OCI-LY3 (cell line): ENCODE measurements at regions not wholly inside any gene's neighbourhood (a gene's known extent, or its start where the extent isn't known, plus 50 kb on each side); places are given as distances from the start of the nearest gene placed in this dataset.

ENCODE experiments used
- EZH2phosphoT487 ChIP-seq: fragments of 200-600 bp; shearing (Covaris generic); IDR thresholded peaks from 2 replicates; pipeline ENCODE4 v1.6.1; 2018; ENCODE audit warnings: antibody characterized with exemption, mixed run types, low read depth
- TF ChIP-seq, protein P1 (sequence below): fragments of 200-600, 300-600 bp; sonication (generic); IDR thresholded peaks from 2 replicates; pipeline ENCODE4 v1.5.1; 2014; ENCODE audit warnings: antibody characterized with exemption, low read length, low read depth

DNA sequence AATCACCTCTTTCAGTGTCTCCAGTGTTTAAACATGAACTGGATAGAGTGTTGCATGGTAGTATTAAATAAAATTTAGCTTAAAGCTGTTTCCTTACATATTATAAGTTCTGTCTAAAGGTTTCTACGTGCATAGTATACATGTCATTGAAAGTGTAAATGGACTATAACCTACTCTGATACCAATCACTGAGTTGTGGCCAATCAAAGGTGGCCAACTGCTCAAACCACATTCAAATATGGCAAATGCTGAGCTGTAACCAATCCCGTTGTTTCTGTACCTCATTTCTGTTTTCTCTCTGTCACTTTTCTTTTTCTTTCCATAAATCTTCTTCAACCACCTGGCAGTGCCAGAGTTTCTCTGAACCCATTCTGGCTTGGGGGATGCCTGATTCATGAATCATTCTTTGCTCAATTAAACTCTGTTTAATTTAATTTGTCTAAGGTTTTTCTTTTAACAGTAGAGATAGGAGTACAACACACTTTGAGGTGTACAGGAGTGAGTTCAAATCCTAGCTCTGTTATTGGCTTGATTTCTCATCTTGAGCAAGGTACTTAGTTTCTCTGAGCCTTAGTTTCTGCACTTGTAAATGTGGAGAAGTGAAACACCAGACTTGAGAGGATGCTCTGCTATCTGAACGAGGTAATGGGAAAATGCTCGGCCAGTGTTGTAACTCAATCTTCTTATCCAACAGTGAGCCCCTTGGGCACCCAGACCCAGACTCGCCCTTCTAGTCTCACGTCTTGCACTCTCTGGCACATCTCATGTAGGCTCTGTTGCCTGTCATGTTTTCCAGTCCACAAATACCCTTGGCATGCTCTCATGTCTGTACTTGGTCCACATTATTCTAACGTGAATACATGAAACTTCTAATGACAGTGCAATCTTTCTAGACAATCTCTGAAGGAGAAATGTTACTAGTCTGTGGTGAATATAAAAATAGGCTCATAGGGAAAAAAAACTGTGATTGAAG, 228.0 kb downstream of the PIK3C3 start:
- TF ChIP-seq, protein P1, sequence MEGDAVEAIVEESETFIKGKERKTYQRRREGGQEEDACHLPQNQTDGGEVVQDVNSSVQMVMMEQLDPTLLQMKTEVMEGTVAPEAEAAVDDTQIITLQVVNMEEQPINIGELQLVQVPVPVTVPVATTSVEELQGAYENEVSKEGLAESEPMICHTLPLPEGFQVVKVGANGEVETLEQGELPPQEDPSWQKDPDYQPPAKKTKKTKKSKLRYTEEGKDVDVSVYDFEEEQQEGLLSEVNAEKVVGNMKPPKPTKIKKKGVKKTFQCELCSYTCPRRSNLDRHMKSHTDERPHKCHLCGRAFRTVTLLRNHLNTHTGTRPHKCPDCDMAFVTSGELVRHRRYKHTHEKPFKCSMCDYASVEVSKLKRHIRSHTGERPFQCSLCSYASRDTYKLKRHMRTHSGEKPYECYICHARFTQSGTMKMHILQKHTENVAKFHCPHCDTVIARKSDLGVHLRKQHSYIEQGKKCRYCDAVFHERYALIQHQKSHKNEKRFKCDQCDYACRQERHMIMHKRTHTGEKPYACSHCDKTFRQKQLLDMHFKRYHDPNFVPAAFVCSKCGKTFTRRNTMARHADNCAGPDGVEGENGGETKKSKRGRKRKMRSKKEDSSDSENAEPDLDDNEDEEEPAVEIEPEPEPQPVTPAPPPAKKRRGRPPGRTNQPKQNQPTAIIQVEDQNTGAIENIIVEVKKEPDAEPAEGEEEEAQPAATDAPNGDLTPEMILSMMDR: no peak
- TF ChIP-seq EZH2phosphoT487: no peak
